Transverse colon (tissue), 3 donors: ENCODE measurements at regions not wholly inside any gene's neighbourhood (a gene's known extent, or its start where the extent isn't known, plus 50 kb on each side); places are given as distances from the start of the nearest gene placed in this dataset.

ENCODE experiments used
- CTCF ChIP-seq, 5 experiments: fragments of 200-600 bp in 3 of 5; fragments of 450-650 bp in 2 of 5; sonication (generic) in 3 of 5; IDR thresholded peaks; 1 replicate in 2 of 5; 2 replicates in 3 of 5; pipeline ENCODE4 v1.5.1; 2016 to 2017; ENCODE audit warnings: antibody characterized with exemption in 5 of 5, inconsistent platforms in 3 of 5, mild to moderate bottlenecking in 2 of 5, moderate library complexity in 1 of 5
- EP300 ChIP-seq: sonication (generic); formaldehyde crosslinking; IDR thresholded peaks from one replicate; pipeline ENCODE4 v1.6.1; 2017; ENCODE audit warnings: antibody characterized with exemption, low read depth
- POLR2A ChIP-seq: fragments of 450-650 bp; IDR thresholded peaks from one replicate; pipeline ENCODE4 v1.6.1; 2016; ENCODE audit warnings: antibody characterized with exemption, mild to moderate bottlenecking, moderate library complexity

GRCh38 chr1:233530665-233531386 lies 83.1 kb upstream of the KCNK1 start:
- no peak for TF ChIP-seq CTCF (IDR thresholded peaks at IDR 0.05)
- no peak for TF ChIP-seq POLR2A
- no peak for TF ChIP-seq EP300
